A673 (cell line): ENCODE measurements at regions not wholly inside any gene's neighbourhood (a gene's known extent, or its start where the extent isn't known, plus 50 kb on each side); places are given as distances from the start of the nearest gene placed in this dataset.

Source experiments
- BruUV-seq: library from RNA; stranded (reverse); fragments of 400-500 nt; replicated peaks from 2 replicates; lab custom pipeline; 2021; lab: Mats Ljungman, UMichigan
- CTCF ChIA-PET: fragments of 300-600 bp; sonication (Branson Sonifier 250); formaldehyde crosslinking; loops from one replicate; lab custom pipeline; 2022; ENCODE audit warnings: antibody characterized with exemption; lab: Charles Lee
- POLR2A ChIA-PET: fragments of 300-600 bp; sonication (Branson Sonifier 250); formaldehyde crosslinking; loops from one replicate; lab custom pipeline; 2022; ENCODE audit warnings: antibody characterized with exemption; ENCODE audit not compliant: low non-redundant PET; lab: Charles Lee
- DNase-seq: peaks from one replicate; pipeline ENCODE4 v3.0.0-alpha.2; 2015; ENCODE audit warnings: low spot score
- H3K27ac ChIP-seq: fragments of 200-600 bp; sonication (generic); 2 replicates; pipeline ENCODE4 v1.5.1; 2016; ENCODE audit warnings: mixed run types, low read depth, mild to moderate bottlenecking, mixed read lengths, antibody characterized with exemption, low read length; ENCODE audit not compliant: poor library complexity, severe bottlenecking
- H3K27me3 ChIP-seq: fragments of 200-600 bp; sonication (generic); replicated peaks from 2 replicates; pipeline ENCODE4 v1.6.1; 2017; ENCODE audit warnings: mixed run types, low read depth, mild to moderate bottlenecking, mixed read lengths, antibody characterized with exemption, low read length; ENCODE audit not compliant: insufficient read depth, poor library complexity
- H3K36me3 ChIP-seq: fragments of 200-600 bp; sonication (generic); 2 replicates; pipeline ENCODE4 v1.6.1; 2016; ENCODE audit warnings: mixed run types, mild to moderate bottlenecking, mixed read lengths, antibody characterized with exemption, low read length; ENCODE audit not compliant: insufficient read depth, poor library complexity, severe bottlenecking
- H3K4me1 ChIP-seq: fragments of 200-600 bp; sonication (generic); 2 replicates; pipeline ENCODE4 v1.6.1; 2017; ENCODE audit warnings: mixed run types, mild to moderate bottlenecking, mixed read lengths, antibody characterized with exemption, low read length; ENCODE audit not compliant: insufficient read depth, poor library complexity, severe bottlenecking
- H3K4me3 ChIP-seq: fragments of 200-600 bp; sonication (generic); 2 replicates; pipeline ENCODE4 v1.5.1; 2016; ENCODE audit warnings: low read depth, mixed run types, mild to moderate bottlenecking, mixed read lengths, low read length; ENCODE audit not compliant: poor library complexity, severe bottlenecking
- H3K9me3 ChIP-seq: fragments of 200-600 bp; sonication (generic); 2 replicates; pipeline ENCODE4 v1.6.1; 2016; ENCODE audit warnings: mixed run types, low read depth, mild to moderate bottlenecking, mixed read lengths, antibody characterized with exemption, low read length; ENCODE audit not compliant: poor library complexity, severe bottlenecking
- CTCF ChIP-seq: fragments of 300-800, 200-600 bp; sonication (generic); conservative IDR thresholded peaks from 2 replicates; pipeline ENCODE4 v1.5.1; 2017; ENCODE audit warnings: low read depth, mild to moderate bottlenecking, antibody characterized with exemption, low read length, moderate library complexity, mixed read lengths
- EZH2 ChIP-seq: fragments of 200-600 bp; sonication (generic); IDR thresholded peaks from 2 replicates; pipeline ENCODE4 v1.6.1; 2017; ENCODE audit warnings: borderline replicate concordance, low read depth, mild to moderate bottlenecking, mixed read lengths, antibody characterized with exemption, low read length; ENCODE audit not compliant: poor library complexity, severe bottlenecking
- intact Hi-C: fragments of 100-400 bp; cut with micrococcal nuclease; formaldehyde crosslinking; loops from one replicate; pipeline ENCODE4 v1.10.0; 2022; ENCODE audit not compliant: unreplicated experiment

GRCh38 chr6:102493485-102493884 is 1100.0 kb downstream of the GRIK2 start:
- H3K27me3 ChIP-seq: no peaks in the 10 kb centered on the region
- ChIA-PET CTCF (no interaction called here), POLR2A (no interaction called here)
- H3K9me3 ChIP-seq: no peaks in the 10 kb centered on the region
- no peak overlapping the region for H3K4me3 ChIP-seq
- no TSS peak for BruUV-seq
- no peak overlapping the region for H3K27ac ChIP-seq
- intact Hi-C loops: no loop called here
- no peak for DNase-seq
- H3K36me3 ChIP-seq: no peaks in the 10 kb centered on the region
- no peak for TF ChIP-seq EZH2
- no peak for TF ChIP-seq CTCF
- no peaks in the 10 kb centered on the region for H3K4me1 ChIP-seq

- ChIA-PET POLR2A (no interaction called here), CTCF (no interaction called here)
- H3K27me3 ChIP-seq: no peaks in the 10 kb centered on the region
- intact Hi-C loops: no loop called here
- TF ChIP-seq CTCF: no peak
- no peak for TF ChIP-seq EZH2
- no TSS peak for BruUV-seq
- H3K9me3 ChIP-seq: no peaks in the 10 kb centered on the region
- no peak for DNase-seq
- H3K4me1 ChIP-seq: no peaks in the 10 kb centered on the region
- no peak overlapping the region for H3K27ac ChIP-seq
- no peak overlapping the region for H3K4me3 ChIP-seq
- H3K36me3 ChIP-seq: no peaks in the 10 kb centered on the region
These were observed 1095.2 kb downstream of the GRIK2 start for GRCh38 chr6:102488729-102489128.

GRCh38 chr6:102485480-102485879 is 1092.0 kb downstream of the GRIK2 start:
- intact Hi-C loops: no loop called here
- Histone ChIP-seq H3K9me3 (no peaks in the 10 kb centered on the region), H3K27ac (no peak overlapping the region), H3K4me1 (no peaks in the 10 kb centered on the region), H3K4me3 (no peak overlapping the region), H3K27me3 (no peaks in the 10 kb centered on the region), H3K36me3 (no peaks in the 10 kb centered on the region)
- ChIA-PET CTCF (no interaction called here), POLR2A (no interaction called here)
- no TSS peak for BruUV-seq
- TF ChIP-seq CTCF (no peak), EZH2 (no peak)
- DNase-seq: no peak
